ENCODE measurements at regions not wholly inside any gene's neighbourhood (a gene's known extent, or its start where the extent isn't known, plus 50 kb on each side); places are given as distances from the start of the nearest gene placed in this dataset.

- intact Hi-C loops (cut with DNase I; ENCODE audit: low total_unique reads), result no loop called here
- TF ChIP-seq POLR2A (IDR thresholded peaks at IDR 0.05) (no peak), CTCF (IDR thresholded peaks at IDR 0.05) (no peak)
- H3K4me3 ChIP-seq (ENCODE audit: low read depth, poor library complexity, severe bottlenecking), result no peak overlapping the region
- 20 to 31% methylated on average over 11 of the region's 11 CpGs for WGBS, 2 donors
- DNase-seq (ENCODE audit: low spot score in 2 of 2), result no peak
Observed at GRCh38 chr2:234218266-234219045, 168.0 kb downstream of the SPP2 start.

- no peak overlapping the region for H3K4me3 ChIP-seq (ENCODE audit: low read depth, poor library complexity, severe bottlenecking)
- 80 to 97% methylated on average over 4 to 5 of the region's 8 CpGs for WGBS, 2 donors
- no peak for DNase-seq (ENCODE audit: low spot score in 2 of 2)
- intact Hi-C loops (cut with DNase I; ENCODE audit: low total_unique reads), result no loop called here
- TF ChIP-seq CTCF (IDR thresholded peaks at IDR 0.05) (no peak), POLR2A (IDR thresholded peaks at IDR 0.05) (no peak)
Observed at GRCh38 chr2:234212534-234212933, 162.0 kb downstream of the SPP2 start.

- H3K4me3 ChIP-seq (ENCODE audit: low read depth, poor library complexity, severe bottlenecking), result no peak overlapping the region
- no peak for DNase-seq (ENCODE audit: low spot score in 2 of 2)
- intact Hi-C loops (cut with DNase I; ENCODE audit: low total_unique reads), result no loop called here
- 62 to 64% methylated on average over 4 of the region's 4 CpGs for WGBS, 2 donors
- no peak for TF ChIP-seq CTCF (IDR thresholded peaks at IDR 0.05)
- TF ChIP-seq POLR2A (IDR thresholded peaks at IDR 0.05), result no peak
Observed at GRCh38 chr2:234211797-234212196, 161.3 kb downstream of the SPP2 start.

GRCh38 chr2:234206738-234207137, 156.2 kb downstream of the SPP2 start:
- intact Hi-C loops (cut with DNase I; ENCODE audit: low total_unique reads), result no loop called here
- DNase-seq (ENCODE audit: low spot score in 2 of 2), result no peak
- 91 to 97% methylated on average over 2 of the region's 2 CpGs for WGBS, 2 donors

GRCh38 chr2:234204480-234204879, 154.0 kb downstream of the SPP2 start:
- H3K4me3 ChIP-seq (ENCODE audit: low read depth, poor library complexity, severe bottlenecking), result no peak overlapping the region
- 73% methylated on average over 1 of the region's 1 CpG for WGBS, 2 donors
- intact Hi-C loops (cut with DNase I; ENCODE audit: low total_unique reads), result no loop called here
- no peak for TF ChIP-seq POLR2A (IDR thresholded peaks at IDR 0.05)
- no peak for TF ChIP-seq CTCF (IDR thresholded peaks at IDR 0.05)
- no peak for DNase-seq (ENCODE audit: low spot score in 2 of 2)

More at GRCh38 chr2:234206738-234207137, 156.2 kb downstream of the SPP2 start:
- H3K4me3 ChIP-seq (ENCODE audit: low read depth, poor library complexity, severe bottlenecking), result no peak overlapping the region
- TF ChIP-seq POLR2A (IDR thresholded peaks at IDR 0.05) (no peak), CTCF (IDR thresholded peaks at IDR 0.05) (no peak)

Measured in lower leg skin (tissue), 4 donors.